Keratinocyte (primary cell): ENCODE measurements at regions not wholly inside any gene's neighbourhood (a gene's known extent, or its start where the extent isn't known, plus 50 kb on each side); places are given as distances from the start of the nearest gene placed in this dataset.

ENCODE experiments used
- DNase-seq: peaks from one replicate; pipeline ENCODE4 v3.0.0-alpha.2; 2011; ENCODE audit warnings: low read depth, missing footprints, low spot score
- FAIRE-seq: peaks from 2 replicates; lab custom pipeline; 2011; peaks lifted over from hg19 to GRCh38; lab: Jason Lieb, UNC
- H2AFZ ChIP-seq: 2 replicates; pipeline ENCODE4 v1.6.0; 2012; ENCODE audit warnings: low read length, control low read depth, inconsistent platforms; ENCODE audit not compliant: control insufficient read depth
- H3K27ac ChIP-seq: 2 replicates; pipeline ENCODE4 v1.5.1; 2011; ENCODE audit warnings: low read length; ENCODE audit not compliant: control insufficient read depth, insufficient read depth
- H3K27me3 ChIP-seq: 3 replicates; pipeline ENCODE4 v1.6.0; 2011; ENCODE audit warnings: low read length; ENCODE audit not compliant: control insufficient read depth, insufficient read depth; ENCODE audit errors: extremely low read depth
- H3K36me3 ChIP-seq, 2 experiments: 2 replicates in 1 of 2; 3 replicates in 1 of 2; pipeline ENCODE4 v1.5.1; 2011; ENCODE audit warnings: low read length in 2 of 2, mild to moderate bottlenecking in 1 of 2; ENCODE audit not compliant: control insufficient read depth in 2 of 2, insufficient read depth in 2 of 2; ENCODE audit errors: extremely low read depth in 1 of 2
- H3K4me1 ChIP-seq: 3 replicates; pipeline ENCODE4 v1.5.1; 2011; ENCODE audit warnings: low read length; ENCODE audit not compliant: control insufficient read depth, insufficient read depth; ENCODE audit errors: extremely low read depth
- H3K4me2 ChIP-seq: 3 replicates; pipeline ENCODE4 v1.6.0; 2011; ENCODE audit warnings: low read depth, low read length; ENCODE audit not compliant: control insufficient read depth, insufficient read depth; ENCODE audit errors: extremely low read depth
- H3K4me3 ChIP-seq, 3 experiments: fragments of 200-600 bp in 1 of 3; sonication (generic) in 1 of 3; 2 replicates in 2 of 3; 3 replicates in 1 of 3; pipeline ENCODE4 v1.5.1; 2011 to 2016; ENCODE audit warnings: low read length in 3 of 3, mild to moderate bottlenecking in 3 of 3, control low read depth in 2 of 3, inconsistent platforms in 1 of 3, low read depth in 1 of 3, mixed read lengths in 1 of 3, mixed run types in 1 of 3, moderate library complexity in 1 of 3; ENCODE audit not compliant: control insufficient read depth in 2 of 3, insufficient read depth in 2 of 3; ENCODE audit errors: extremely low read depth in 1 of 3
- H3K79me2 ChIP-seq: 2 replicates; pipeline ENCODE4 v1.6.0; 2012; ENCODE audit warnings: low read length; ENCODE audit not compliant: control insufficient read depth, insufficient read depth
- H3K9ac ChIP-seq: 3 replicates; pipeline ENCODE4 v1.6.0; 2011; ENCODE audit warnings: low read length; ENCODE audit not compliant: control insufficient read depth, insufficient read depth; ENCODE audit errors: extremely low read depth
- H3K9me1 ChIP-seq: 3 replicates; pipeline ENCODE4 v1.6.0; 2011; ENCODE audit warnings: low read length; ENCODE audit not compliant: control insufficient read depth, insufficient read depth; ENCODE audit errors: extremely low read depth
- H3K9me3 ChIP-seq: 2 replicates; pipeline ENCODE4 v1.5.1; 2012; ENCODE audit warnings: low read depth, low read length; ENCODE audit not compliant: control insufficient read depth
- H4K20me1 ChIP-seq: 3 replicates; pipeline ENCODE4 v1.6.0; 2011; ENCODE audit warnings: low read length; ENCODE audit not compliant: control insufficient read depth, insufficient read depth; ENCODE audit errors: extremely low read depth
- EZH2 ChIP-seq: IDR thresholded peaks from one replicate; pipeline ENCODE4 v1.6.1; 2012; ENCODE audit warnings: inconsistent platforms, mild to moderate bottlenecking, low read length, moderate library complexity
- dilution Hi-C: fragments of 300-500 bp; cut with MboI; formaldehyde crosslinking; loops from one replicate; pipeline ENCODE4 v1.7.0; 2020; ENCODE audit warnings: low sequenced_read_pairs; ENCODE audit not compliant: extremely low pct_ligation_motif_present
- TF ChIP-seq, protein P1 (sequence below), 3 experiments: IDR thresholded peaks in 1 of 3; conservative IDR thresholded peaks in 1 of 3; optimal IDR thresholded peaks in 1 of 3; 2 replicates in 2 of 3; 3 replicates in 1 of 3; pipeline versions ENCODE3 to v1.5.1; 2011; ENCODE audit warnings: low read length in 3 of 3, mild to moderate bottlenecking in 3 of 3, moderate library complexity in 2 of 3, control low read depth in 1 of 3, inconsistent platforms in 1 of 3; ENCODE audit not compliant: insufficient read depth in 2 of 3; ENCODE audit errors: extremely low read depth in 1 of 3

DNA sequence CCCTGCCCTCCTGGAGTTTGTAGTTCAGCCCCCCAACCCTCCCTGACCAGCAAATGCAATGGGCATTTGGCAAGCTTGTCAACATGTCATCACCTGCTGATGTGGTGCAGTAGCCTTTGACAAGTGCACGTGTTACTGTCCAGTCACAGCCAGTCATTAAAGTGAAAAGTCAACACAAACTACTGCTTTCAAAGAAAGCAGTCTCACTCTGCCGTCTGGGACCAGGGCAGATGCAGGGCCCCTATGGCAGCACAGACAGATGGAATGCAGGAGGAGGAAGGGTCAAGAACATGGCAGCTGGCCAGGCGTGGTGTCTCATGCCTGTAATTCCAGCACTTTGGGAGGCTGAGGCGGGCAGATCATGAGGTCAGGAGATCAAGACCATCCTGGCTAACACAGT lies 222.4 kb upstream of the OSR1 start:
- FAIRE-seq, result no peak
- TF ChIP-seq, protein P1, sequence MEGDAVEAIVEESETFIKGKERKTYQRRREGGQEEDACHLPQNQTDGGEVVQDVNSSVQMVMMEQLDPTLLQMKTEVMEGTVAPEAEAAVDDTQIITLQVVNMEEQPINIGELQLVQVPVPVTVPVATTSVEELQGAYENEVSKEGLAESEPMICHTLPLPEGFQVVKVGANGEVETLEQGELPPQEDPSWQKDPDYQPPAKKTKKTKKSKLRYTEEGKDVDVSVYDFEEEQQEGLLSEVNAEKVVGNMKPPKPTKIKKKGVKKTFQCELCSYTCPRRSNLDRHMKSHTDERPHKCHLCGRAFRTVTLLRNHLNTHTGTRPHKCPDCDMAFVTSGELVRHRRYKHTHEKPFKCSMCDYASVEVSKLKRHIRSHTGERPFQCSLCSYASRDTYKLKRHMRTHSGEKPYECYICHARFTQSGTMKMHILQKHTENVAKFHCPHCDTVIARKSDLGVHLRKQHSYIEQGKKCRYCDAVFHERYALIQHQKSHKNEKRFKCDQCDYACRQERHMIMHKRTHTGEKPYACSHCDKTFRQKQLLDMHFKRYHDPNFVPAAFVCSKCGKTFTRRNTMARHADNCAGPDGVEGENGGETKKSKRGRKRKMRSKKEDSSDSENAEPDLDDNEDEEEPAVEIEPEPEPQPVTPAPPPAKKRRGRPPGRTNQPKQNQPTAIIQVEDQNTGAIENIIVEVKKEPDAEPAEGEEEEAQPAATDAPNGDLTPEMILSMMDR (optimal IDR thresholded peaks at IDR 0.05 in 1 of 3, IDR thresholded peaks at IDR 0.05 in 1 of 3, conservative IDR thresholded peaks at IDR 0.05 in 1 of 3; ENCODE audit: extremely low read depth in 1 of 3, insufficient read depth in 2 of 3, low read length in 3 of 3), result no peak
- TF ChIP-seq EZH2, result no peak
- dilution Hi-C loops, result no loop called here
- H3K27ac ChIP-seq, result no peak overlapping the region
- H3K9me1 ChIP-seq, result no peaks in the 10 kb centered on the region
- no peak overlapping the region for H3K4me2 ChIP-seq
- no peak overlapping the region for H3K4me3 ChIP-seq
- H3K9me3 ChIP-seq, result no peaks in the 10 kb centered on the region
- DNase-seq, result no peak
- H3K36me3 ChIP-seq, result no peaks in the 10 kb centered on the region
- no peaks in the 10 kb centered on the region for H3K79me2 ChIP-seq
- H4K20me1 ChIP-seq, result no peaks in the 10 kb centered on the region
- no peak overlapping the region for H2AFZ ChIP-seq
- no peak overlapping the region for H3K9ac ChIP-seq
- H3K27me3 ChIP-seq, result no peaks in the 10 kb centered on the region
- peaks cover 21% of the 10 kb centered on the region for H3K4me1 ChIP-seq

DNA sequence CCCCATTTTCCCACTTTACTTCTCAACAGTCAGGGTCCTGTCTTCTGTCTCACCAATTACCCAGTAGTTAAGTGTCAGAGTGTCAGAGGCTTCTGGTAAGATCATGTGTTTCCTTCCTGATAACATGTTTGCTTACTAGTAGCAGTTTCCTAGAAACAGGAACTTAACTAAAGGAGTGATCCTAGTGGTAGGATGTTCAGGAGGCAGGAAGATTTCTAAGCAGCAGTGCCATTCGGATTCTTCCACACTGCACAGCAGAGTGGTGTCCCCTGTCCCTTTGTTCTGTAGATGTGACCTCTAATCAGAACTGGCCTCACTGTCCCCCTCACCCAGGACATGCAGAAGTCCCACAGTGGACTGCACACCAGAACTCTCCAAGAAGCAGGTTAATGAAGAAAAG lies 221.8 kb upstream of the OSR1 start:
- Histone ChIP-seq H3K9me1 (no peaks in the 10 kb centered on the region), H3K27me3 (no peaks in the 10 kb centered on the region), H3K4me3 (no peak overlapping the region), H3K4me2 (no peak overlapping the region), H3K79me2 (no peaks in the 10 kb centered on the region), H3K36me3 (no peaks in the 10 kb centered on the region), H2AFZ (no peak overlapping the region), H3K4me1 (peaks cover 21% of the 10 kb centered on the region), H4K20me1 (no peaks in the 10 kb centered on the region), H3K9ac (no peak overlapping the region), H3K27ac (no peak overlapping the region), H3K9me3 (no peaks in the 10 kb centered on the region)
- dilution Hi-C loops, result no loop called here
- peak; percentile 69 for FAIRE-seq
- no peak for DNase-seq
- no peak for TF ChIP-seq EZH2
- TF ChIP-seq, protein P1 (optimal IDR thresholded peaks at IDR 0.05 in 1 of 3, IDR thresholded peaks at IDR 0.05 in 1 of 3, conservative IDR thresholded peaks at IDR 0.05 in 1 of 3; ENCODE audit: extremely low read depth in 1 of 3, insufficient read depth in 2 of 3, low read length in 3 of 3), result no peak
